ENCODE measurements at regions not wholly inside any gene's neighbourhood (a gene's known extent, or its start where the extent isn't known, plus 50 kb on each side); places are given as distances from the start of the nearest gene placed in this dataset.

GRCh38 chr17:37842401-37842800 is 81.8 kb upstream of the TBC1D3K start:
- Histone ChIP-seq H3K27ac (ENCODE audit: insufficient read depth, low read depth, low read length) (no peak overlapping the region), H4K20me1 (replicated peaks; ENCODE audit: control insufficient read depth, extremely low read depth, insufficient read depth, low read length) (no peaks in the 10 kb centered on the region), H3K79me2 (ENCODE audit: control insufficient read depth, insufficient read depth, low read length) (no peaks in the 10 kb centered on the region), H3K4me2 (ENCODE audit: insufficient read depth, low read length) (no peak overlapping the region), H2AFZ (ENCODE audit: low read depth, low read length) (no peak overlapping the region), H3K4me3 (replicated peaks in 1 of 3; ENCODE audit: insufficient read depth in 1 of 3, low read depth in 1 of 3, low read length in 3 of 3) (no peak overlapping the region), H3K36me3 (ENCODE audit: control insufficient read depth in 2 of 2, extremely low read depth in 1 of 2, insufficient read depth in 2 of 2, low read length in 2 of 2) (no peaks in the 10 kb centered on the region), H3K9ac (replicated peaks; ENCODE audit: extremely low read depth, insufficient read depth, low read length) (no peak overlapping the region), H3K4me1 (ENCODE audit: control insufficient read depth, extremely low read depth, insufficient read depth, low read length) (peaks cover 4% of the 10 kb centered on the region), H3K27me3 (ENCODE audit: control insufficient read depth in 2 of 2, insufficient read depth in 2 of 2, low read length in 2 of 2) (no peaks in the 10 kb centered on the region), H3K9me3 (replicated peaks; ENCODE audit: control insufficient read depth, insufficient read depth, low read length) (no peaks in the 10 kb centered on the region), H3K9me1 (replicated peaks; ENCODE audit: control insufficient read depth, extremely low read depth, insufficient read depth, low read length) (no peaks in the 10 kb centered on the region)
- POLR2A ChIA-PET: interaction anchor here (0.5 kb wide), 1 partner anchor 84 kb away, joined by 6 read pairs; no protein-coding TSS in a partner anchor
- no TSS peak for BruUV-seq (replicated peaks)
- CTCF ChIA-PET: interaction anchor here (0.6 to 3.5 kb wide), 3 partner anchors 12 to 192 kb away, joined by 3 to 19 read pairs (median 3); no protein-coding TSS in a partner anchor
- intact Hi-C loops (cut with micrococcal nuclease): loop anchor here (10.0 kb wide), 1 partner anchor 188 kb away; no protein-coding TSS in a partner anchor
- FAIRE-seq (no peak), DNase-seq (ENCODE audit: low read depth, low spot score) (no peak)
- dilution Hi-C loops (cut with MboI; ENCODE audit: extremely low pct_ligation_motif_present, low sequenced_read_pairs): no loop called here
- TF ChIP-seq POLR2A (IDR thresholded peaks at IDR 0.05; ENCODE audit: low read depth, low read length) (no peak), CTCF (IDR thresholded peaks at IDR 0.05; ENCODE audit: extremely low read depth in 1 of 2, insufficient read depth in 1 of 2, low read depth in 1 of 2, low read length in 2 of 2) (no peak), MYC (IDR thresholded peaks at IDR 0.05; ENCODE audit: low read depth, low read length) (no peak), FOS (IDR thresholded peaks at IDR 0.05; ENCODE audit: borderline replicate concordance, insufficient read depth, low read length) (no peak), EZH2 (IDR thresholded peaks at IDR 0.05; ENCODE audit: borderline replicate concordance, low read depth, low read length, severe bottlenecking) (no peak), MAX (IDR thresholded peaks at IDR 0.05; ENCODE audit: insufficient read depth, insufficient read length) (no peak), POLR2AphosphoS5 (IDR thresholded peaks at IDR 0.05; ENCODE audit: insufficient read depth, low read depth, low read length) (no peak), JUN (IDR thresholded peaks at IDR 0.05; ENCODE audit: borderline replicate concordance, insufficient read depth, insufficient read length, low read depth) (no peak), GATA2 (IDR thresholded peaks at IDR 0.05; ENCODE audit: insufficient read depth, insufficient read length, low read depth, low read length) (no peak)

All from endothelial cell of umbilical vein (primary cell).